Tibial artery (tissue), 4 donors: ENCODE measurements at regions not wholly inside any gene's neighbourhood (a gene's known extent, or its start where the extent isn't known, plus 50 kb on each side); places are given as distances from the start of the nearest gene placed in this dataset.
A peak's percentile ranks its signal among the peaks of the same experiment; 100 is the strongest.

Experiments
- DNase-seq, 2 donors: peaks; one replicate each; pipeline ENCODE4 v3.0.0-alpha.2; 2019
- H3K27ac ChIP-seq, 2 donors: fragments of 200-600 bp; sonication (generic) in 1 of 2; 1 replicate in 1 of 2; 2 replicates in 1 of 2; pipeline ENCODE4 v1.5.1; 2018 to 2019; ENCODE audit warnings: mild to moderate bottlenecking in 1 of 2
- H3K27me3 ChIP-seq, 2 donors: fragments of 200-600 bp; sonication (generic) in 1 of 2; one replicate each; pipeline versions ENCODE4 v1.5.1 to v1.6.0; 2016 to 2019
- H3K36me3 ChIP-seq, 3 donors: fragments of 200-600 bp; sonication (generic) in 2 of 3; one replicate each; pipeline ENCODE4 v1.5.1; 2016 to 2019; ENCODE audit warnings: mild to moderate bottlenecking in 2 of 3
- H3K4me1 ChIP-seq, 4 donors: fragments of 200-600 bp; sonication (generic) in 2 of 4; 1 replicate in 3 of 4; 2 replicates in 1 of 4; pipeline ENCODE4 v1.5.1; 2016 to 2019
- H3K4me3 ChIP-seq, 2 donors: fragments of 200-600 bp; sonication (generic) in 1 of 2; 1 replicate in 1 of 2; 2 replicates in 1 of 2; pipeline ENCODE4 v1.5.1; 2018 to 2019; ENCODE audit warnings: mild to moderate bottlenecking in 2 of 2
- H3K9me3 ChIP-seq, 3 donors: fragments of 200-600 bp; sonication (generic) in 1 of 3; one replicate each; pipeline ENCODE4 v1.5.1; 2016 to 2019
- intact Hi-C: fragments of 100-400 bp; cut with DNase I; formaldehyde crosslinking; loops from one replicate; pipeline ENCODE4 v1.15.0; 2023; ENCODE audit warnings: low total_unique reads
- TF ChIP-seq, protein P1 (sequence below), 2 experiments: fragments of 200-600 bp in 1 of 2; fragments of 450-650 bp in 1 of 2; IDR thresholded peaks; one replicate each; pipeline ENCODE4 v1.5.1; 2017 to 2019; ENCODE audit warnings: antibody characterized with exemption in 2 of 2, mild to moderate bottlenecking in 1 of 2, moderate library complexity in 1 of 2

DNA sequence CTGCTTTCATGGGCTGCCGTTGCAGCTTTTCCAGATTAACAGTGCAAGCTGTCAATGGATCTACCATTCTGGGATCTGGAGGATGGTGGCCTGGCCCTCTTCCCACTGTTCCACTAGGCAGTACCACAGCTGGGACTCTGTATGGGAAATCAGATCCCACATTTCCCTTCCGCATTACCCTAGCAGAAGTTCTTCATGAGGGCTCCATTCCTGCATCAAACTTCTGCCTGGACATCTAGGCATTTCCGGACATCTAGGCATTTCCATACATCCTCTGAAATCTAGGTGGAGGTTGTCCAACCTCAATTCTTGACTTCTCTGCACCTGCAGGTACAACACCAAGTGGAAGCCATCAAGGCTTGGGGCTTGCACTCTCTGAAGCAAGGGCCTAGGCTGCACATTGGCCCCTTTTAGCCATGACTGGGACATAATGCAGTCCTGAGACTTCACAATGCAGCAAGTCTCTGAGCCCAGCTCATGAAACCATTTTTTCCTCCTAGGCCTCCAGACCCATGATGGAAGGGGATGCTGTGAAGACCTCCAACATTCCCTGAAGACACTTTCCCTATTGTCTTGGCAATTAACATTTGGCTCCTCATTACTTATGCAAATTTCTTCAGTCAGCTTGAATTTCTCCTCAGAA, 863.3 kb downstream of the C12orf50 start:
- DNase-seq, result no peak
- Histone ChIP-seq H3K27ac (no peak overlapping the region), H3K4me3 (no peak overlapping the region), H3K27me3 (no peaks in the 10 kb centered on the region), H3K36me3 (no peaks in the 10 kb centered on the region), H3K9me3 (peaks cover 0 to 11% (median 5%) of the 10 kb centered on the region in 3 donors), H3K4me1 (no peaks in the 10 kb centered on the region)
- intact Hi-C loops, result no loop called here
- TF ChIP-seq, protein P1, sequence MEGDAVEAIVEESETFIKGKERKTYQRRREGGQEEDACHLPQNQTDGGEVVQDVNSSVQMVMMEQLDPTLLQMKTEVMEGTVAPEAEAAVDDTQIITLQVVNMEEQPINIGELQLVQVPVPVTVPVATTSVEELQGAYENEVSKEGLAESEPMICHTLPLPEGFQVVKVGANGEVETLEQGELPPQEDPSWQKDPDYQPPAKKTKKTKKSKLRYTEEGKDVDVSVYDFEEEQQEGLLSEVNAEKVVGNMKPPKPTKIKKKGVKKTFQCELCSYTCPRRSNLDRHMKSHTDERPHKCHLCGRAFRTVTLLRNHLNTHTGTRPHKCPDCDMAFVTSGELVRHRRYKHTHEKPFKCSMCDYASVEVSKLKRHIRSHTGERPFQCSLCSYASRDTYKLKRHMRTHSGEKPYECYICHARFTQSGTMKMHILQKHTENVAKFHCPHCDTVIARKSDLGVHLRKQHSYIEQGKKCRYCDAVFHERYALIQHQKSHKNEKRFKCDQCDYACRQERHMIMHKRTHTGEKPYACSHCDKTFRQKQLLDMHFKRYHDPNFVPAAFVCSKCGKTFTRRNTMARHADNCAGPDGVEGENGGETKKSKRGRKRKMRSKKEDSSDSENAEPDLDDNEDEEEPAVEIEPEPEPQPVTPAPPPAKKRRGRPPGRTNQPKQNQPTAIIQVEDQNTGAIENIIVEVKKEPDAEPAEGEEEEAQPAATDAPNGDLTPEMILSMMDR (IDR thresholded peaks at IDR 0.05), result no peak

DNA sequence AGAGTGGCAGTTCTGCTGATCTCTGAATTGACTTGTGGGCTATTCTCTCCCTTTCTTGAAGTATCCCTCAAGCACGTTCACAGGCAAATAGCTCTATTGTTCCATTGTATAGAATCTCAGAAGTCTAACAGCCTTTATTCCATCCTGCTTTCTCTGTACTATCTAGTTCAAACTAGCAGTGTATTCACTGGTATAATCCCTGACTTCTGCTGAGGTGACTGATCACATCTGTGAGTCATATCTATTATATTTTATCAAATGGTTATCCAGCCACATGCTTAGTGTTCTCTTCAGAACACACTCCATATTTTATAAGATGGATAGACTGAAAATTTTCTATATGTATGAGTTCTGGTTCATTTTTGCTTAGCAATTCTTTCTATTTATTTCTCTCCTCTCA, 866.1 kb downstream of the C12orf50 start:
- no peak overlapping the region for H3K27ac ChIP-seq
- no peak overlapping the region for H3K4me3 ChIP-seq
- TF ChIP-seq, protein P1 (IDR thresholded peaks at IDR 0.05), result no peak
- intact Hi-C loops, result no loop called here
- peaks cover 0 to 11% (median 5%) of the 10 kb centered on the region in 3 donors for H3K9me3 ChIP-seq
- no peaks in the 10 kb centered on the region for H3K4me1 ChIP-seq
- DNase-seq, result no peak
- no peaks in the 10 kb centered on the region for H3K36me3 ChIP-seq
- H3K27me3 ChIP-seq, result no peaks in the 10 kb centered on the region

GRCh38 chr12:87160848-87161601, 868.2 kb downstream of the C12orf50 start:
- DNase-seq, result no peak
- H3K4me1 ChIP-seq, result no peaks in the 10 kb centered on the region
- intact Hi-C loops, result no loop called here
- TF ChIP-seq, protein P1 (IDR thresholded peaks at IDR 0.05), result no peak
- H3K9me3 ChIP-seq, result peaks cover 0 to 6% (median 5%) of the 10 kb centered on the region in 3 donors
- H3K27me3 ChIP-seq, result no peaks in the 10 kb centered on the region
- H3K4me3 ChIP-seq, result no peak overlapping the region
- H3K36me3 ChIP-seq, result no peaks in the 10 kb centered on the region
- no peak overlapping the region for H3K27ac ChIP-seq

DNA sequence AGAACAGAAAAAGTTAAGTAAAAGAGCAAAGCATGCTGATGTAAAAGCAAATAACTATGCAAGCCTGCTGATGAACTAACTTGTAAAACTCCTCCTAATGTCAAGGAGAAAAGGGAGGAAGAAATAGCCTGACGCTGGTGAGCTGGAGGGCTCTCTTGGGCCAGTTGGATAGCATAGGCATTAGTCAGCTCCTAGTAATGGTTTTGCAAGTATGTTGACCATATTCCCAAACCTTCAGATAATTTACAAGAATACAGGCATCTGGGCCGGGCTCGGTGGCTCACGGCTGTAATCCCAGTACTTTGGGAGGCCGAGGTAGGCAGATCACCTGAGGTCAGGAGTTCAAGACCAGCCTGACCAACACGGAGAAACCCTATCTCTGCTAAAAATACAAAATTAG, 871.4 kb downstream of the C12orf50 start:
- H3K4me1 ChIP-seq, result no peaks in the 10 kb centered on the region
- H3K27me3 ChIP-seq, result no peaks in the 10 kb centered on the region
- no peak overlapping the region for H3K27ac ChIP-seq
- H3K9me3 ChIP-seq, result no peaks in the 10 kb centered on the region
- no peak overlapping the region for H3K4me3 ChIP-seq
- H3K36me3 ChIP-seq, result no peaks in the 10 kb centered on the region
- TF ChIP-seq, protein P1 (IDR thresholded peaks at IDR 0.05), result no peak
- DNase-seq, result peak in 1 of 2 donors; percentile 52
- intact Hi-C loops, result no loop called here

GRCh38 chr12:87155621-87156020, 873.6 kb downstream of the C12orf50 start:
- peaks cover 0 to 4% (median 0%) of the 10 kb centered on the region in 4 donors for H3K4me1 ChIP-seq
- H3K27me3 ChIP-seq, result no peaks in the 10 kb centered on the region
- H3K36me3 ChIP-seq, result no peaks in the 10 kb centered on the region
- no peak overlapping the region for H3K4me3 ChIP-seq
- TF ChIP-seq, protein P1 (IDR thresholded peaks at IDR 0.05), result no peak
- no peak overlapping the region for H3K27ac ChIP-seq
- H3K9me3 ChIP-seq, result no peaks in the 10 kb centered on the region
- DNase-seq, result no peak
- intact Hi-C loops, result no loop called here
